Peyer's patch (tissue), 4 donors: ENCODE measurements at regions not wholly inside any gene's neighbourhood (a gene's known extent, or its start where the extent isn't known, plus 50 kb on each side); places are given as distances from the start of the nearest gene placed in this dataset.

Source experiments
- DNase-seq, 3 donors: peaks; one replicate each; pipeline ENCODE4 v3.0.0-alpha.2; 2017 to 2019
- H3K27ac ChIP-seq, 4 donors: fragments of 200-600 bp; sonication (generic); one replicate each; pipeline ENCODE4 v1.5.1; 2016 to 2019
- H3K27me3 ChIP-seq, 2 donors: fragments of 200-600 bp; sonication (generic); one replicate each; pipeline ENCODE4 v1.5.1; 2019
- H3K36me3 ChIP-seq, 3 donors: fragments of 200-600 bp; sonication (generic); one replicate each; pipeline ENCODE4 v1.5.1; 2016 to 2019
- H3K4me1 ChIP-seq, 4 donors: fragments of 200-600 bp; sonication (generic); one replicate each; pipeline ENCODE4 v1.5.1; 2016 to 2019
- H3K4me3 ChIP-seq, 4 donors: fragments of 200-600 bp; sonication (generic); 1 replicate in 3 of 4; 2 replicates in 1 of 4; pipeline ENCODE4 v1.5.1; 2016 to 2019; ENCODE audit warnings: mild to moderate bottlenecking in 1 of 4
- H3K9me3 ChIP-seq, 4 donors: fragments of 200-600 bp; sonication (generic); one replicate each; pipeline ENCODE4 v1.5.1; 2016 to 2019; ENCODE audit warnings: mild to moderate bottlenecking in 1 of 4
- CTCF ChIP-seq, 6 experiments: fragments of 450-650 bp in 4 of 6; fragments of 200-600 bp in 2 of 6; sonication (generic) in 1 of 6; IDR thresholded peaks; one replicate each; pipeline ENCODE4 v1.5.1; 2017 to 2019; ENCODE audit warnings: antibody characterized with exemption in 6 of 6, mild to moderate bottlenecking in 3 of 6, moderate library complexity in 1 of 6
- POLR2A ChIP-seq, 2 donors: fragments of 450-650 bp; IDR thresholded peaks; one replicate each; pipeline ENCODE4 v1.5.1; 2017; ENCODE audit warnings: antibody characterized with exemption in 2 of 2, mild to moderate bottlenecking in 2 of 2, moderate library complexity in 2 of 2

GRCh38 chr1:96569288-96569687 is 152.3 kb upstream of the PTBP2 start:
- Histone ChIP-seq H3K27me3 (no peaks in the 10 kb centered on the region), H3K4me3 (no peak overlapping the region), H3K4me1 (no peaks in the 10 kb centered on the region), H3K36me3 (no peaks in the 10 kb centered on the region), H3K27ac (no peak overlapping the region), H3K9me3 (no peaks in the 10 kb centered on the region)
- no peak for DNase-seq
- TF ChIP-seq POLR2A (IDR thresholded peaks at IDR 0.05): no peak
- no peak for TF ChIP-seq CTCF (IDR thresholded peaks at IDR 0.05)

- H3K36me3 ChIP-seq: no peaks in the 10 kb centered on the region
- no peaks in the 10 kb centered on the region for H3K27me3 ChIP-seq
- no peak overlapping the region for H3K27ac ChIP-seq
- TF ChIP-seq CTCF (IDR thresholded peaks at IDR 0.05): no peak
- no peak for TF ChIP-seq POLR2A (IDR thresholded peaks at IDR 0.05)
- H3K4me3 ChIP-seq: no peak overlapping the region
- H3K4me1 ChIP-seq: no peaks in the 10 kb centered on the region
- H3K9me3 ChIP-seq: no peaks in the 10 kb centered on the region
- DNase-seq: no peak
These were observed 141.9 kb upstream of the PTBP2 start for GRCh38 chr1:96579636-96580035.

GRCh38 chr1:96580920-96581319 is 140.7 kb upstream of the PTBP2 start:
- TF ChIP-seq POLR2A (IDR thresholded peaks at IDR 0.05): no peak
- Histone ChIP-seq H3K9me3 (no peaks in the 10 kb centered on the region), H3K27ac (no peak overlapping the region), H3K36me3 (no peaks in the 10 kb centered on the region), H3K4me3 (no peak overlapping the region), H3K27me3 (no peaks in the 10 kb centered on the region), H3K4me1 (no peaks in the 10 kb centered on the region)
- DNase-seq: no peak

GRCh38 chr1:96581772-96582171 is 139.8 kb upstream of the PTBP2 start:
- no peaks in the 10 kb centered on the region for H3K4me1 ChIP-seq
- no peak for DNase-seq
- H3K9me3 ChIP-seq: no peaks in the 10 kb centered on the region
- H3K27ac ChIP-seq: no peak overlapping the region
- TF ChIP-seq POLR2A (IDR thresholded peaks at IDR 0.05) (no peak), CTCF (IDR thresholded peaks at IDR 0.05) (no peak)
- H3K36me3 ChIP-seq: no peaks in the 10 kb centered on the region
- no peak overlapping the region for H3K4me3 ChIP-seq
- no peaks in the 10 kb centered on the region for H3K27me3 ChIP-seq

GRCh38 chr1:96583903-96584302 is 137.7 kb upstream of the PTBP2 start:
- DNase-seq: no peak

GRCh38 chr1:96587222-96587621 is 134.4 kb upstream of the PTBP2 start:
- Histone ChIP-seq H3K9me3 (no peaks in the 10 kb centered on the region), H3K4me1 (no peaks in the 10 kb centered on the region), H3K27ac (no peak overlapping the region), H3K4me3 (no peak overlapping the region), H3K36me3 (no peaks in the 10 kb centered on the region), H3K27me3 (no peaks in the 10 kb centered on the region)
- DNase-seq: no peak
- no peak for TF ChIP-seq POLR2A (IDR thresholded peaks at IDR 0.05)
- no peak for TF ChIP-seq CTCF (IDR thresholded peaks at IDR 0.05)

More at GRCh38 chr1:96583903-96584302, 137.7 kb upstream of the PTBP2 start:
- Histone ChIP-seq H3K4me3 (no peak overlapping the region), H3K27ac (no peak overlapping the region), H3K9me3 (no peaks in the 10 kb centered on the region), H3K36me3 (no peaks in the 10 kb centered on the region), H3K27me3 (no peaks in the 10 kb centered on the region), H3K4me1 (no peaks in the 10 kb centered on the region)
- TF ChIP-seq POLR2A (IDR thresholded peaks at IDR 0.05): no peak
- TF ChIP-seq CTCF (IDR thresholded peaks at IDR 0.05): no peak
